HUDEP-2 (cell line): ENCODE measurements at regions not wholly inside any gene's neighbourhood (a gene's known extent, or its start where the extent isn't known, plus 50 kb on each side); places are given as distances from the start of the nearest gene placed in this dataset.
"Not testable (repeated sequence)": the region's sequence is repeated elsewhere in the genome, so short reads cannot be mapped to it uniquely, and the experiment has no call there.

ENCODE experiments used
- DNase-seq, 76 experiments: peaks; one replicate each; lab custom pipeline; 2025; ENCODE audit not compliant: unreplicated experiment in 76 of 76; lab: John Stamatoyannopoulos, UW

DNA sequence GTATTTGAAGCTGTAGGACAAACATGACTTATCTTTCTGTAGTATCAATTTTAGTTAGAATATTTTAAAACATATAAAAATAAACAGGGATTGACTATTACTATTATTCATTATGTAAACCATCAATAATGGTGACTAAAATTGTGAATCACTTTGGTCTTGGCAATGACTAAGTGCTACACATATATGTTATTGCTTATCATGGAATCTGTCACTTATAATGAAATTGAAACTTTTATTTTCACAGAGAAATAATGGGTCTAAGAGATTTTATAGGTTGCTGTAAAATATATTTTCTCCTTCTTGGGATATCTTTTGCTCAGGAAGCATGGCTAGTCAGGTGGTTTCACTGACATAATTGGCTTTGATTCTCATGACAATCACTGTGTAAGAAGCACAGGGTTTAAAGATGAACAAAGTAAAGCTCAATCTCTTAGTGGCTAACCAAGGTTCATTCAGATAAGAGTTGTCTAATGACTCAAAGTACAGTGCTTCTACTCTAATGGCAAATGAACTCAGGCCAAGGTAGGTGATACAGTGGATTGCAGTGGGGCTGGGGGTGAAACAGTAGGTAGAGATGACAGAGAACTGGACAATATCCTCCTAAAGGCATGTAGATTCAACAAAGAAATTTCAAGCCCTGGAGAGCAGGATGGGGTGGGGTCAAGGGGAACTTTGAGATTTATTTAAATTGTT is 98.6 kb upstream of the FANCL start:
- no peak for DNase-seq

DNA sequence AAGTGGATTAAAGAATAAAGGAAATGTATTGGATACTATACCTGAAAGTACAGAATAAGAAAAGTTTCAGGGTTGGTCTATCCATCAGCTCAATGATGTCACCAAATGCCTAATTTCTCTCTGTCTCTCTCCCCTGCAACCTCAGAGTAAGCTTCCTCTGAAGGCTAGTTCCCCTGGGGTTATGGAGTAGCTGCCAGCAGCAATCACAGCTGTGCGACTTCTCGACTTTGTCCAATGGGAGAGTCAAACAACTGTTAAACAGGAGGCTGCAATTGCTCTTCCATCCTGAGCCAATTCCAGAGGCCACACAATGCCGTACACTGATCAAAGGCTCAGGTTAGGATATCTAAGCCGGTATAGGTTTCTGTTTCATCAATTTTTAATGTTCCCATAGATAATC is 95.3 kb upstream of the FANCL start:
- DNase-seq, result no peak

- no peak for DNase-seq
Measured at GRCh38 chr2:58334414-58334813, 93.3 kb upstream of the FANCL start.

DNA sequence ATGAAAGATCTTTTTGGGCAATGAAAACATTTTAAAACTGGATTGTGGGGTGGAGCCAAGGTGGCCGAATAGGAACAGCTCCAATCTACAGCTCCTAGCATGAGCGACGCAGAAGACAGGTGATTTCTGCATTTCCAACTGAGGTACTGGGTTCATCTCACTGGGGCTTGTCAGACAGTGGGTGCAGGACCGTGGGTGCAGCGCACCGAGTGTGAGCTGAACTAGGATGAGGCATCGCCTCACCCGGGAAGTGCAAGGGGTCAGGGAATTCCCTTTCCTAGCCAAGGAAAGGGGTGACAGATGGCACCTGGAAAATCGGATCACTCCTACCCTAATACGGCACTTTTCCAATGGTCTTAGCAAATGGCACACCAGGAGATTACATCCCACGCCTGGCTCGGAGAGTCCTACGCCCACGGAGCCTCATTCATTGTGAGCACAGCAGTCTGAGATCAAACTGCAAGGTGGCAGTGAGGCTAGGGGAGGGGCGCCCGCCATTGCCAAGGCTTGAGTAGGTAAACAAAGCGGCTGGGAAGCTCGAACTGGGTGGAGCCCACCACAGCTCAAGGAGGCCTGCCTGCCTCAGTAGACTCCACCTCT is 84.3 kb upstream of the FANCL start:
- not testable (repeated sequence) for DNase-seq

GRCh38 chr2:58319481-58319880 is 78.4 kb upstream of the FANCL start:
- no peak for DNase-seq

- not testable (repeated sequence) for DNase-seq
Measured at GRCh38 chr2:58318949-58319348, 77.8 kb upstream of the FANCL start.

DNA sequence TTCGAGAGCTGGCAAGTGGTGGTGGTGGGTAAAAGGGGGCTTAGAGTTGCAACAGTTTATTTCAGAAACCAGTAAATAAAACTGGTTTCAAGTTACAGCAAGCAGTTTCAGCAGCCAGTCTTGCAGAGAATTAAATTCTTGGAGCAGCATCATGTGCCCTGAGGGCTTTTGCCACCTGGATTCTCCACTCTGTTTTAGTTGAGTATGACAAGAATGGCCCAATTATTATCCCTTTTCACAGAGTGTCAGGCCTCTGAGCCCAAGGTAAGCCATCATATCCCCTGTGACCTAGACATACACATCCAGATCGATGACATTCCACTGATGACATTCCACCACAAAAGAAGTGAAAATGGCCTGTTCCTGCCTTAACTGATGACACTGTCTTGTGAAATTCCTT is 72.8 kb upstream of the FANCL start:
- DNase-seq, result no peak

- DNase-seq, result no peak
Measured at GRCh38 chr2:58308435-58308834, 67.3 kb upstream of the FANCL start.

GRCh38 chr2:58304843-58305242 is 63.7 kb upstream of the FANCL start:
- DNase-seq, result no peak

- no peak for DNase-seq
Measured at GRCh38 chr2:58299123-58299522, 58.0 kb upstream of the FANCL start.

DNA sequence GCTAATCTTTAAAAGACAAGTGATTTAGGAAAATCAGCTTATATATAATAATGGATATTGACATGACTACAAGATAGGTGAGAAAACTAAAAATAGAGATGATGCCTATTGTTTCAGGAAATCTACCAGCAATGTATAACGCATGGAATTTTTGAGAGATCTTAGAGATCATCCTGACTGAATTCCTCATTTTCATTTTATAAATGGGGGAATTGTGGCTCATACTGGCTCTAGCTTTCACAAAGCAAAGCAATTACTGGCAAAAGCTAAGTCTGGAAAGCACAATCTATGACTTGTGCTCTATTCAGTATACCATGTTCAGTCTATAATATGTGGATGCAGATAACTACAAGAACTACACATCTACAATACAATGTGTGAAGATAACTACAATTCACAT is 51.9 kb upstream of the FANCL start:
- DNase-seq, result no peak

DNA sequence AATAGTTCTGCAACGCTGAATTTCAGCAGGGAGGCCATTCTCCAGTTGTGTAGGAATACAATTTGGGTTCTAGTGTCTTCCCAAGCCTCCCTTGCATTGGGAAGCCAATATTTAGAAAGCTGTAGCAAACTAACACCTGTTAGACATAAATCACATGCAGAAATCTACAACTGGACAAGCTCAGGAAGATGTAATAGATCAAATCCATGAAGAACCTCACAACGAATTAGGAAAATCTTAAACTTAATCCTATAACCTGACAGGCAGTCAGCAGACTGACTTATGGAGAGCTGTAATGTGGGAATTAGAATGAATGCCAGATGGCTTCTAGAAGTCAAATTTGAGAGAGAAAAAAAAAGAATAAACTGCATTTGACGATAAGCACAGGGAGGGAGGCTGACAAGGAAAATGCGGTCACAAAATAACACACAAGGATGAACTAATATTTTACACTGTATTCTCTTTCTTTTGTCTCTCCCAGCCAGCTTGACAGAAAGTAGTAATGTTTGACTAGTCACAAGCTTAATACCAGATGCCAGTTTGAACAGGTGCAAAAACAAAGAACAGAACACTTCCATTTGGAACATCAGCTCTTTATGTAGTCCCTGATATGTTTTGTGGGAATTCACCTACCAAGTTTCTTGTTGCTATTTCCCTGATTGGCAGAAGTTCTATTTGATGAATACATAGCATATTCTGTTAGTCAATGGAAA is 50.8 kb upstream of the FANCL start:
- no peak for DNase-seq
